ENCODE measurements at regions not wholly inside any gene's neighbourhood (a gene's known extent, or its start where the extent isn't known, plus 50 kb on each side); places are given as distances from the start of the nearest gene placed in this dataset.
"Not testable (repeated sequence)": the region's sequence is repeated elsewhere in the genome, so short reads cannot be mapped to it uniquely, and the experiment has no call there.

DNA sequence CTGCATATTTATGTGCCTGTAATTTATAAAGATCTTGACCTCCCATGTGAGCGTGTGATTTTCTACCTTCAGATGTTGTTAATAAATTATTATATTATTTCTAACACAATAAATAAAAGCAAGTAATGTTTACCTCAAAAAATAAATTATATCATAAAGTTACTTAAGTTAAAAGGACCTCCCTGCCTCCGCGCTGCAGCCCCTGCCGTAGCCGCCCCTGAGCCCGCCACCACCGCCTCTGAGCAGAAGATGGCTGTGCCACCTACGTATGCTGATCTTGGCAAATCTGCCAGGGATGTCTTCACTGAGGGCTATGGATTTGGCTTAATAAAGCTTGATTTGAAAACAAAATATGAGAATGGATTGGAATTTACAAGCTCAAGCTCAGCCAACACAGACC is 119.6 kb upstream of the BRWD3 start:
- no peak for DNase-seq (ENCODE audit: low read depth, low spot score)
- no peak overlapping the region for H3K27ac ChIP-seq

DNA sequence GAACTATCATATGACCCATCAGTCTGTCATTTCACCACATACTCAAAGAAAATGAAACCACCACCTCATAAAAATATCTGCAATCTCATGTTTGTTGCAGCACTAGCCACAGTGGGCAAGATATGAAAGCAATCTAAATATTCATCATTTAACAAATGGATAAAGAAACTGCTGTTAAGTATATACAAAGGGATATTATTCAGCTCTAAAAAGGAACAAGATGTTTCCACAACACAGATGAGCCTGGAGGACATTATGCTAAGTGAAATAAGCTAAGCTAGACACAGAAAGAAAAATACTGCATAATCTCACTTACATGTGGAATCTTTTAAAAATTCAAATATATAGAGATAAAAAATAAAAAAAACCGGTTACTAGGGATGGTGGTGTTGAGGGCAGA is 108.2 kb upstream of the BRWD3 start:
- no peak for DNase-seq (ENCODE audit: low read depth, low spot score)

DNA sequence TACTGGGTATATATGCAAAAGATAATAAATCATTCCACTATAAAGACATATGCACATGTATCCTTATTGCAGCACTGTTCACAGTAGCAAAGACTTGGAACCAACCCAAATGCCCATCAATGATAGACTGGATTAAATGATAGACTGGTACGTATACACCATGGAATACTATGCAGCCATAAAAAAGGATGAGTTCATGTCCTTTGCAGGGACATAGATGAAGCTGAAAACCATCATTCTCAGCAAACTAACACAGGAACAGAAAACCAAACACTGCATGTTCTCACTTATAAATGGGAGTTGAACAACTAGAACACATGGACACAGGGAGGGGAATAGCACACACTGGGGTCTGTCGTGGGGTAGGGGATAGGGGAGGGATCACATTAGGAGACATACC is 102.7 kb upstream of the BRWD3 start:
- not testable (repeated sequence) for H3K27ac ChIP-seq

More for the DNA sequence above, 108.2 kb upstream of the BRWD3 start:
- H3K27ac ChIP-seq: no peak overlapping the region

DNA sequence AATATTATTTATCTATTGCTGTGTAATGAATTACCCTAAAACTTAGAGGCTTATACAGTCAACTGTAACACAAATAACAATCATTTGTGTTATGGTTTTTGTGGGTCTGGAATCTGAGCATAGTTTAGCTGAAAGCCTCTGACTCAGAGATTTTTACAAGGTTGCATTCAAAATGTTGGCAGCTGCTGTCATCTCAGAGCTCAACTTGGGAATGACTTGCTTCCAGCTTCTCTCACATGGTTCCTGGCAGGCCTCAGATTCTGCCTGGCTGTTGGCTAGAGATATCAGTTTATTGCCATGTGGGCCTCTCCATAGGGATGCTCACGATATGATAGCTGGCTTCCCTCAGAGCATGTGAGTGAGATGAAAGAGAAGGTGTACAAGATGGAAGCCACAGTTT is 70.2 kb upstream of the BRWD3 start:
- peak; percentile 0 for DNase-seq (ENCODE audit: low read depth, low spot score)
- no peak overlapping the region for H3K27ac ChIP-seq

More for the DNA sequence above, 102.7 kb upstream of the BRWD3 start:
- not testable (repeated sequence) for DNase-seq (ENCODE audit: low read depth, low spot score)

DNA sequence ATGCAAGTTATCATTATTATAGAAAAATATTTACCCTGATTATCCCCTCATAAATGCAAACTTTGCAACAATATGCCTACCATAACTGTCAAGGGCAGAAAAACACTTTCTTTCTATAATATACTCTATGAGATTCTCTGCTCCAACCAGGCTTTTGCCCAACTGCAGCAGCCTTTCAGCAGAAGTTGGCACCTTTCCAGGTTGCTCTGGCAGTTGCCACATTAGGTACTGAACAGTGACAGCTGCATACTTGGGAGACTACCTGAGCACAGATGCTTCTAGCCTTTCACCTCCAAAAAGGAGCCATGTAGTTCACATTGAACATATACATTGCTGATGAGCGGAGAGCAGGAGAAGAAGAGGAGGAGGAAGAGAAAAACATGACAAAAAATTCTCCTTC is 69.5 kb upstream of the BRWD3 start:
- DNase-seq (ENCODE audit: low read depth, low spot score): no peak
- no peak overlapping the region for H3K27ac ChIP-seq

DNA sequence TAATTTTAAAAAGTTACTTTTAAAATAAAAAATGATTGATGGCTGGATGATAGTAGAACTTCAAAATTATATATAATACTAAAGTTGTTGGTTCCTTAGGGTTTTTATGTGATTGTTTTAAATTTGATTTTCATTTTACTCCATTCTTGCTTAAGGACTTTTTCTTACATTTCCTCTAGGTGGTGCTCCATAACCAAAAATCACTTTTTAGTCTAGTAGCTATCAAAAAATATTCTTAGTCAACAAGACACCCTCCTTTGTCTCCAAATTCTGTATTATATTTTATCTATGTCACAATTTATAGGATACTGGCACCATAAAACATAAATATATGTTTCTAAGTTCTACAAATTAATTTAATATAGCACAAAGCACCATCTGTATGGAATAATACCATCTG is 67.2 kb upstream of the BRWD3 start:
- no peak overlapping the region for H3K27ac ChIP-seq
- DNase-seq (ENCODE audit: low read depth, low spot score): no peak

All from epithelial cell of prostate (primary cell).